AG08395 (cell line): ENCODE measurements at regions not wholly inside any gene's neighbourhood (a gene's known extent, or its start where the extent isn't known, plus 50 kb on each side); places are given as distances from the start of the nearest gene placed in this dataset.

Experiments
- DNase-seq: peaks from one replicate; pipeline ENCODE4 v3.0.0; 2012; ENCODE audit warnings: mixed read lengths, low spot score

DNA sequence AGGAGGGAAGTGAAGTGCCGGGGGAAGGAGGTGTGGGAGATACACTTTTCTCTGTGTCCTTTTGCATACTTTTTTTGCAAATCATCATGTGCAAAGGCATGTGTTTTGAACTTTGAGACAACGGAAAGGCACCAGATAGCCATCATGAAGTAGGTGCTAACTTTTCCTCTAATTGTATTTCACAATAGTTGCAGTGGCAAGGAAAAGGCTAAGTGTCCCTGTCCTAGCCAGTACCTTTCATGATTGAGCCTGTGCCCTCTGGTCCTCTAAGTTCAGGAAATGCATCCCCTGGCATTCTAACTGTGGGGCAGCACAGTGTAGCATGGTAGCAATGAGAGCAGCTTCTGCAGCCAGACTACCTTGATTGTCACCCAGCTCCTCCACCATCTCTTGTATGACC lies 186.2 kb downstream of the ADSS2 start:
- no peak for DNase-seq

DNA sequence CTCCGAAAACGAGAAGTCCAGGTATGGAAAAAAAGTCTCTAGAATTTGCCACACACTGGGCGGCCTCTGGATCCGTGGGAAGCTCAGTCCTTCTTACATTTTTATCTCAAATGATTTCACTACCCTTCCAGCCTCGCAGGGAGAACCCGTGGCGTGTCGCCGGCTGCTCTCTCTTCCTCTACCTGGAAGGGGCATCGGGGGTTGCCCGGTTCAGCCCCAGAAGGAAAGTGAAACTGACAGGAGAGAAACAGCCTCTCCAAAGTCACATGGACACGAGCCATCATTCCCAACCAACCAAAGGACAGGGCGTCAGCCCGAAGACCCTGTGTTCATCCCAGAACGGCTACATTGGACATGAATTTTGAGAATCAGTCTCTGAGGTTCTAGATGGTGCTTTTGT lies 182.5 kb downstream of the ADSS2 start:
- DNase-seq: no peak

DNA sequence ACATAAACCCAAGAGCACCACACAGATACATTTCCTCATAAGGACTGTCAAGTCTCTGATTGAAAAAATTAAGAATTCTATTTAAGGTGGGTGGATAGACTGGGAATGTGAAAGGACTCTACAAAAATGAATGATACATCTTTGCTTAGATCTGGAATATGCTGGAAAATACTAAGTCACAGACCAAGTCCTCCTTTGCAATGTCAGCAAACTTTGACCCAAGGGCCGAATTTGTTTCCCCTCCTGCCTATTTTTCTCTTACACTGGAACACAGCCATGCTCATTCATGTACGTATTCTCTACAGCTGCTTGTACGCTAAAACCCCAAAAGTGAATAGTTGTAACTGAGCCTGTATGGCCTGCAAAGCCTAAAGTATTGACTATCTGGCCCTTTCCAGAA lies 180.7 kb downstream of the ADSS2 start:
- no peak for DNase-seq

- DNase-seq: no peak
Observed at GRCh38 chr1:244271691-244272308, 179.9 kb downstream of the ADSS2 start.

DNA sequence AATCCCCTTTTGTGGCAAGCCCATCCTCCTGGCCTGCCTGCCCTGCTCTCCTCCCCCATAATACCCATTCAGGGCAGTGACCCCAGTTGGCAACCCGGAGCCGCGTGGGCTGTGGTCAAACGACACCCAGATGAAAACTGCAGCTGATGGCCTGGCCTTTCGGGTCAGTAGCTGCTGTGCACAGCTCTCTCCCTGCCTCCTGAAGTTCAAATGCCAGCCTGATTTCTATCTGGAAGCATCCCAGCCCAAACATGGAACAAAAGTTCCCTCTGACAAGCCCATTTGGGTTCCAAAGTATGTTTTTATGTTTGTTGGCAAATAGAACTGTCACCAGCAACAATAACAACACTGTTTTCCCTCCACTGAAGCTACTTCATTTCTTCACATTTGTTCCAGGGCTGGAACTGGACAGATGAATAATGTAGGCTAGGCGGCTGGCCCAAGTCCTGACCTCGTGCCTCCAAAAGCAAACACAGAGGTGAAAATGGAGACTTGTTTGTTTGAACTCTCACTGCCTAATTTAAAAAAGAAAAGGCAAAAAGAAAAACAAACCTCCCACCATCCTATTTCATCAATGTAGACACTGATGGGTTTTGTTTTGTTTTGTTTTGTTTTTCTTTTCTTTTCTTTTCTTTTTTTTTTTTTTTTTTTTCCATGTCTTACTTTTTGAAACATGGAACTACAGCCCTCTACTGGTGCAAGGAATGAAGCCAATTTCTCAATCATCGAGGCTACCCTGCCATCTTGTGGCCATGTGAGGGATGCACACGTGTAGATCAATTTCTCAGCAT lies 179.0 kb downstream of the ADSS2 start:
- DNase-seq: peak; percentile 77

GRCh38 chr1:244273262-244273844 lies 178.4 kb downstream of the ADSS2 start:
- DNase-seq: no peak

GRCh38 chr1:244273845-244274619 lies 177.7 kb downstream of the ADSS2 start:
- DNase-seq: peak; percentile 95

DNA sequence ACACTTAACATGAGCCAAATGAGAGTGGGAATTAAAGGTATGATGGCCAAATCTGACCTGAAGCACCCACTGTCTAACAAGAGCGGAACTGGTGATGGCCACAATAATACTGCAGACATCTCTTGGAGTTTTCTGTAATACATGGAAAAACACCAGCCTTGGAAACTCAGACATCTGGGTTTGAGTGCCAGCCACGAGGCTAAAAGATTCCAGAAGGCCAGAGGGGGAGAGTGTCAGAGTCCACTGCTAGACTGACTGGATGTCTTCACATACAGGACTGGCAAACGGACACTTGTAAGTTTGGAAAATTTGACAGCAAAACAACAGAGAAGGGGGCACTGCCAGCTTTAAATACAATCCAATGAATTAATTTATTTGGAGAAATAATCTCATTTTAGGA lies 175.1 kb downstream of the ADSS2 start:
- peak; percentile 9 for DNase-seq

GRCh38 chr1:244280201-244280600 lies 171.5 kb downstream of the ADSS2 start:
- no peak for DNase-seq

DNA sequence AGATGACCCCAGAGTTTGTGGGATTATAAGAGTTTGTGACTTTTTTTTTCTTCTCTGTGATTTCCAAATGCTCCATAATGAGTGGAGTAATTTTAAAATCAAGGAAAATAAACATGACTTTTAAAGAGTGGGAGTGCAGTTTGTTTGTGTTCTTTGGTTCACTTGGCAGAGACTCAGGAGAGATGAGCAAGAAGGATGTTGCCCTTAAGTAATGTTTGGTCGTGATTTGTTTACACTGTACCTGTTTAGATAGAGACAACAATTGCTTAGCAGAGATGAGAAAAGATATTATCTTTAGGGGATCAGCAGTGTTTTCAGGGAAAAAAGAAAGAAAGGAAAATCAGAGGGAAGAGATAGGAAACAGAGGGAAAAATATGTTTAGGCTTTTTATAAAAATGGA lies 170.8 kb downstream of the ADSS2 start:
- DNase-seq: peak; percentile 6

DNA sequence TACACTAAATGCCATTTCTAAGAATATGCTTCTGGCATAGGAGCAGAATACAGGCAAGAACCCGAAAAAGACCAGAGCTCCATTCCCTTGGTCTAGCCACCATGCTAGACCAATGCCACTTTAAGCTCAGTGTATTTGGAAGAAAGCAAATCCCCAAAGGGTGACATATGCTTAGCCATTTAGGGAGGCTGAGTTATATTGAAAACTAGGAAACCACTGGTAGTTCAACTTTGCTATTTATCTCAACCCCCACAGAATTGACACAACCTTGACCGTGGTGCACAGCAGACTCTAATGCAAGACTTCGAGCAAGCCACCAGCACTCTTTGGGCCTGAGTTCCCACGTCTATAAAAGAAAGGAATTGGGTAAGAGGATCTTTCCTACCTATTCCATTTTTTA lies 167.9 kb downstream of the ADSS2 start:
- DNase-seq: no peak

- DNase-seq: no peak
Observed at GRCh38 chr1:244284641-244285156, 167.0 kb downstream of the ADSS2 start.

GRCh38 chr1:244286341-244286740 lies 165.4 kb downstream of the ADSS2 start:
- no peak for DNase-seq

DNA sequence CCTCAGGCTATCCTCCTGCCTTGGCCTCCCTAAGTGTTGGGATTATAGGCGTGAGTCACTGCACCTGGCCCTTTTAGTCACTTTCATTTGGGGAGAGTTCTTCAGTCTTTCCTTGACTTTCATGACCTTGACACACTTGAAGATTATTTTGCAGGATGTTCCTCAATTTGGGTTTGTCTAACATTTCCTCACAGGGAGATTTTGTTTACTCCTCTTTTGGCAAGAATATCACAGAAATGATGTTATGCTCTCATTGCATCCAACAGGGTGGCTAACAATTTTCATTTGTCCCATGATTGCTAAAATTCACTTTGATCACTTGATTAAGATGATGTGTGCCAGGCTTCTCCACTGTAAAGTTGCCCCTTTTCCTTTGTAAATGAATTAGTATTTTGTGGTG lies 164.0 kb downstream of the ADSS2 start:
- DNase-seq: no peak

- no peak for DNase-seq
Observed at GRCh38 chr1:244288663-244289062, 163.0 kb downstream of the ADSS2 start.

DNA sequence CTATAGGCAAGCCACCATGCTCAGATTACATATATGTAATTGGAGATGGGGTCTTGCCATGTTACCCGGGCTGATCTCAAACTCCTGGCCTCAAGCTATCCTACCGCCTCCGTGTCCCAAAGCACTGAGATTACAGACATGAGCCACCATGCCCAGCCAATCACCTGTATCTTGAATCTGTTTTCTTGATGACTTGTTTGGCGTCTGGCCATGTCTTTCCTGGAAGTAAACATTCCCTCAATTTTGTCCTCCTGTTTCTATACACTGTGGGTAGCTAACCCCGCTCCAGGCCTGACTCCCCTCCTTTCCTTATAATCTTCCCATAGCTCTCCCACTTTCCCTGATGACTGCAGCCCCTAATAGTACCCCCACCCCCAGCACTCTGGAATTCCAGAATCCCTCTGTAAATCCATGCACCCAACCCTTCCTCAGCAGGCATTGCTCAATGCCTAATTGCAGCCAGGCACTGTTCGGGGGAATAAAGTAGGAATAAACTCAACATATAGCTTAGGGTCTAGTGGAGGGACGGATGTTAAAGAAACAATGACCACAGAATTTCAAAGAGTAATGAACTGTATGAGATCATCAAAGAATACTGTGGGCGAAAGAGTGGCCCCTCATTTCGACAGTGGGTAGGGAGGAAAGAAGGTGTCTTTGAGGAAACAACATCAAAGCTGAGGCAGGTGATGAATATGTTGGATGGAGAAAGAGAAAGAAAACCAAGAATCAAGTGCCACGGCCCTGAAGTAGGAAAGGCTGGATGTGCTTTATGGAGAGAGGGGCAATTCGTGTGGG lies 161.5 kb downstream of the ADSS2 start:
- no peak for DNase-seq

DNA sequence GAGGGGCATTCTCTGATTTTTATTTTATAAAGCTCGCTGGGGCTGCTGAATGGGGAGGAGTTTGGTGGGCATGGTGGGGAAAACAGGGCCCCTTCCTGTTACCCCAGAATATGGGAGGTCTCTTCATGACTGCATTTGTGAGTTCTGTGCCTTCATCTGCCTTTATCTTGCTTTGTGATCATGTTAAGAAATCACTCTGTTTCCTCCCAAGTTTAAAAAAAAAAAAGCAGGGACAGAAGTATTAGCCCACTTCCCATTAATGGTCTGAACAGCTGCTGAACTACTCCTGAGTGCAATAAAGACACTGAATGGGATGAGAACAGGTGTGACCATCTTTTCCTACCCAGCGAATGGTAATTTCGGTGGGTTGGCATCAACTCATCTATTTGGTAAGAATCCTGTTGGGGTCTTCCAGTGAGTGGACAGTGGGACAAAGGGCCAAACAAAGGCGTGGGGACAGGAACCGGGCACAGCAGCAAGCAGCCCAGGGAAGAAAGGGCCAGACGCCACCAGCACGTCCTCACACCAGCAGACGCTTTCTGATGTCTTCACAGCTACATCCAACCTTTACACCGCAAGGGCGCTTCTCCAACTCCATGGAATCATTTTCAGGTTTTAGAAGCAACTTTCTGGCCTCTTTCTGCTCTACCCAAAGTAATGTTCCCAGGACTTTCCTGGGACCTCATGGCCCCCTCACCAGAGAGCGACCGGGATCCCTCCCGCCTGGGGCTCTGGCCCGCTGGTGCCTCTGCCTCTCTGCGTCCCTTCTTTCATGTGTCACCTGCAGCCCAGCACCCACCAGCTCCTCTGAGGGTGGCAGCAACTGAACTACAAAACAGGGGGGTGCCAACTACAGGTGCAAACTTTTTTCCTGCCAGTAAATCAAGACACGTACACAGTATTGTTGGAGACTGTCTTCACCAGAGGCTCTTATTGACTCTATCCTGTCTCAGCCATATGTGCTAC lies 160.2 kb downstream of the ADSS2 start:
- DNase-seq: no peak

DNA sequence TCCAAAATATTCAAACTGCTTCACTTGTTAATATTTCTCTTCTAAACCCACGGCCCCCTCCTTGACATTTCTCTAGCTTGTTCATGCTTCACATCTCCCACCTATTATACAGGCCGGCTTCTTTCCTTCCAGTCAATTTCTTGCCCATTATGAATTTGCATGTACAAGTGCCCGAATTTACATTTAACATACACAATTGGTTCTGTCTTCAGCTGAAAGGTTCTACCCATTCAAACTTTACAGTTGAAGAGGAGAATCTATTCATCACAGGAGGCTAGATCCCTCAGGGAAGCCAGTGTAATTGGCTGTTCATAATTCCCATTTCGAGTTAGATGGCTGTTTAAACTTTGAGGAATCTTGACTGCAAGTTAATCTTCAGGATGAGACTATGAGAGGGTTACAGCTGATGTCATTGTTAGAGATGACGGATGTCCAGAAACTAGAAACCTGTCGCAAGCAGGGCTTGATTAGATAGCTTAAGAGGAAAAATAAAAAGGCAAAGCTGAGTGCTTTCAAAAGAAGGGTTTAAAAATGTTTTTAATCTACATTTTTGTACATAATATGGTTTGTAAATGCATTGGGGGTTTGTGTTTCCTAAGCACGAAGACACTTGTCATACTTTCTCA lies 157.0 kb downstream of the ADSS2 start:
- DNase-seq: no peak

DNA sequence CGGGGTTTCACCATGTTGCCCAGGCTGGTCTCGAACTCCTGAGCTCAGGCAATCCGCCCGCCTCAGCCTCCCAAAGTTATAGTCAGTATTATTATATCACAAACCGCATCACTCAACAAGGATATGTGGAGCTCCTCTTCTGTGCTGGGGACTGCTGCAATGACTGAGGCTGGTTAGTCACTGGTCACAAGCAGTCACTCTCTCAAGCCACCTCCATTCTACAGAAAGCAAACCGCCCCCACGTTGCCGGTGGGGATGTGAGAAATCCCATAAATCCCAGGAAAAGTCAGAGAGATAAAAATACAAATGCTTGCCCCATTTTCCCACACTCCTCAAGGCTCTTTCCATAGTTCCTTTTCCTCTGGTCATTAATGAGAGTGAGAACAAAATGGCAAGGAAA lies 155.7 kb downstream of the ADSS2 start:
- no peak for DNase-seq

DNA sequence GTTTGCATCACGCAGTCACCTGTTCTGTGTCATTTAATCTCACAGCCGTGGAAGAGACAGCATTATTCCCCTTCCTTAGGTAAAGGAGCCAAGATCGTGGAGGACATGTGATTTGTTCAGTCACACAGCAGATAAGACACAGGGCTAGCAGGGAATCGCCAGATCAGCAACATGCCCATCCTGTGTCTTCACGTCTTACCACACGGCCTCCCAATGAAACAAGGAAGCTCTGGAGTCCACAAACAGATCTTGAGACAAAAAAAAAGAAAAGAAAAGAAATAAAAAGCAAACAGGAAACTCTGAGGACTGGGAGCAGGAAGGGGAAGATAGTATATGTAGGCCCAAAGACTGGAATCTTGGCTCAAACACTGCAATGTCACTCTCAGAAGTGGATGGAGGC lies 155.3 kb downstream of the ADSS2 start:
- DNase-seq: no peak
